B cell (primary cell): ENCODE measurements at regions not wholly inside any gene's neighbourhood (a gene's known extent, or its start where the extent isn't known, plus 50 kb on each side); places are given as distances from the start of the nearest gene placed in this dataset.

Experiments used
- ATAC-seq: fragments of 200-7000 bp; cut with Tn5 transposase; one replicate; pipeline ENCODE4 v1.10.0; 2021; ENCODE audit warnings: low read depth, mild to moderate bottlenecking, moderate number of reproducible peaks, moderate library complexity
- CTCF ChIA-PET: fragments of 350-600 bp; sonication (Branson Sonifier 250); formaldehyde crosslinking; loops from one replicate; lab custom pipeline; 2021; ENCODE audit warnings: antibody characterized with exemption, inconsistent platforms; lab: Charles Lee
- POLR2A ChIA-PET: fragments of 350-600 bp; sonication (Branson Sonifier 250); formaldehyde crosslinking; loops from one replicate; lab custom pipeline; 2021; ENCODE audit warnings: antibody characterized with exemption; lab: Charles Lee
- DNase-seq: peaks from one replicate; pipeline ENCODE4 v3.0.0; 2013
- H2AFZ ChIP-seq: 2 replicates; pipeline ENCODE4 v1.6.1; 2012; ENCODE audit warnings: mild to moderate bottlenecking, low read depth, low read length; ENCODE audit not compliant: insufficient read depth, poor library complexity, severe bottlenecking
- H3K27ac ChIP-seq, 2 donors: 1 replicate in 1 of 2; 2 replicates in 1 of 2; pipeline ENCODE4 v1.5.1; 2012 to 2013; ENCODE audit warnings: low read length in 2 of 2, mild to moderate bottlenecking in 2 of 2, moderate library complexity in 1 of 2
- H3K27me3 ChIP-seq, 4 experiments: fragments of 200-600 bp in 1 of 4; sonication (generic) in 1 of 4; replicated peaks in 1 of 4; 1 replicate in 2 of 4; 2 replicates in 2 of 4; pipeline versions ENCODE4 v1.6.1 to v1.7.0; 2013 to 2016; ENCODE audit warnings: low read length in 3 of 4, mild to moderate bottlenecking in 2 of 4, mixed read lengths in 1 of 4, moderate library complexity in 1 of 4; ENCODE audit not compliant: insufficient read depth in 4 of 4, control insufficient read depth in 3 of 4; ENCODE audit errors: control extremely low read depth in 1 of 4
- H3K36me3 ChIP-seq, 2 experiments: replicated peaks in 1 of 2; 1 replicate in 1 of 2; 2 replicates in 1 of 2; pipeline versions ENCODE4 v1.6.1 to v1.7.1; 2013; ENCODE audit warnings: low read length in 1 of 2; ENCODE audit not compliant: insufficient read depth in 2 of 2, control insufficient read depth in 1 of 2; ENCODE audit errors: control extremely low read depth in 1 of 2, extremely low read depth in 1 of 2
- H3K4me1 ChIP-seq, 2 donors: fragments of 200-600 bp in 1 of 2; sonication (generic) in 1 of 2; 1 replicate in 1 of 2; 2 replicates in 1 of 2; pipeline versions ENCODE4 v1.5.1 to v1.6.1; 2013 to 2017; ENCODE audit warnings: low read length in 2 of 2; ENCODE audit not compliant: control insufficient read depth in 2 of 2, insufficient read depth in 2 of 2
- H3K4me2 ChIP-seq: replicated peaks from 2 replicates; pipeline ENCODE3; 2012; ENCODE audit warnings: mild to moderate bottlenecking, low read depth, low read length; ENCODE audit not compliant: poor library complexity, severe bottlenecking
- H3K4me3 ChIP-seq, 5 experiments: fragments of 200-600 bp in 1 of 5; sonication (generic) in 1 of 5; 1 replicate in 3 of 5; 2 replicates in 2 of 5; pipeline versions ENCODE4 v1.5.1 to v1.7.0; 2011 to 2016; ENCODE audit warnings: low read length in 4 of 5, mild to moderate bottlenecking in 4 of 5, low read depth in 2 of 5, control low read depth in 1 of 5, moderate library complexity in 1 of 5; ENCODE audit not compliant: insufficient read depth in 1 of 5; ENCODE audit errors: control extremely low read depth in 1 of 5, extremely low read depth in 1 of 5
- H3K79me2 ChIP-seq: fragments of 200-600 bp; sonication (generic); one replicate; pipeline ENCODE4 v1.6.0; 2016; ENCODE audit warnings: low read length; ENCODE audit not compliant: control insufficient read depth, insufficient read depth
- H3K9ac ChIP-seq: fragments of 200-600 bp; sonication (generic); 2 replicates; pipeline ENCODE4 v1.6.1; 2017; ENCODE audit warnings: mild to moderate bottlenecking, low read length, moderate library complexity
- H3K9me3 ChIP-seq, 3 donors: one replicate each; pipeline versions ENCODE4 v1.6.1 to v1.7.1; 2013; ENCODE audit warnings: low read length in 2 of 3; ENCODE audit not compliant: control insufficient read depth in 2 of 3, insufficient read depth in 1 of 3; ENCODE audit errors: control extremely low read depth in 1 of 3
- H4K20me1 ChIP-seq: 2 replicates; pipeline ENCODE4 v1.6.0; 2012; ENCODE audit warnings: mild to moderate bottlenecking, low read length; ENCODE audit not compliant: insufficient read depth, control insufficient read depth, poor library complexity, severe bottlenecking
- H3K27ac Mint-ChIP-seq: one replicate; pipeline ENCODE4 v1.8.0; 2021; ENCODE audit warnings: mixed read lengths
- H3K27me3 Mint-ChIP-seq: one replicate; pipeline ENCODE4 v1.8.0; 2021; ENCODE audit warnings: mixed read lengths
- H3K4me1 Mint-ChIP-seq: one replicate; pipeline ENCODE4 v1.8.0; 2021; ENCODE audit warnings: mixed read lengths
- H3K4me3 Mint-ChIP-seq: one replicate; pipeline ENCODE4 v1.8.0; 2021; ENCODE audit warnings: mixed read lengths
- H3K9me3 Mint-ChIP-seq: one replicate; pipeline ENCODE4 v1.8.0; 2022; ENCODE audit warnings: mixed read lengths; ENCODE audit not compliant: insufficient read depth
- EZH2 ChIP-seq: IDR thresholded peaks from 2 replicates; pipeline ENCODE4 v1.6.1; 2012; ENCODE audit warnings: borderline replicate concordance, low read depth, mild to moderate bottlenecking, moderate library complexity, low read length; ENCODE audit not compliant: insufficient read depth, poor library complexity, severe bottlenecking
- WGBS: methylation state at CpG from one replicate; pipeline ENCODE4 v1.1.5; 2013; ENCODE audit warnings: missing lambda C conversion rate; ENCODE audit not compliant: insufficient coverage; 5-methylcytosine and 5-hydroxymethylcytosine counted together
- intact Hi-C: fragments of 100-400 bp; cut with micrococcal nuclease; formaldehyde crosslinking; loops from one replicate; pipeline ENCODE4 v1.10.0; 2022
- TF ChIP-seq, protein P1 (sequence below): fragments of 200-600 bp; IDR thresholded peaks from one replicate; pipeline ENCODE4 v1.8.0; 2022; ENCODE audit warnings: antibody characterized with exemption, mild to moderate bottlenecking

- ATAC-seq, result no peak
- H3K27ac Mint-ChIP-seq, result no peak overlapping the region
- no peaks in the 10 kb centered on the region for H3K9me3 Mint-ChIP-seq
- POLR2A ChIA-PET, result no interaction called here
- Histone ChIP-seq H3K9ac (no peak overlapping the region), H2AFZ (no peak overlapping the region), H3K4me2 (no peak overlapping the region), H4K20me1 (no peaks in the 10 kb centered on the region), H3K36me3 (no peaks in the 10 kb centered on the region), H3K4me1 (no peaks in the 10 kb centered on the region), H3K79me2 (no peaks in the 10 kb centered on the region), H3K9me3 (no peaks in the 10 kb centered on the region), H3K27ac (no peak overlapping the region), H3K27me3 (no peaks in the 10 kb centered on the region), H3K4me3 (no peak overlapping the region)
- no peaks in the 10 kb centered on the region for H3K27me3 Mint-ChIP-seq
- DNase-seq, result no peak
- intact Hi-C loops, result no loop called here
- no peak overlapping the region for H3K4me3 Mint-ChIP-seq
- 100% methylated on average over 1 of the region's 6 CpGs for WGBS
- H3K4me1 Mint-ChIP-seq, result no peaks in the 10 kb centered on the region
- no peak for TF ChIP-seq EZH2
- TF ChIP-seq, protein P1, sequence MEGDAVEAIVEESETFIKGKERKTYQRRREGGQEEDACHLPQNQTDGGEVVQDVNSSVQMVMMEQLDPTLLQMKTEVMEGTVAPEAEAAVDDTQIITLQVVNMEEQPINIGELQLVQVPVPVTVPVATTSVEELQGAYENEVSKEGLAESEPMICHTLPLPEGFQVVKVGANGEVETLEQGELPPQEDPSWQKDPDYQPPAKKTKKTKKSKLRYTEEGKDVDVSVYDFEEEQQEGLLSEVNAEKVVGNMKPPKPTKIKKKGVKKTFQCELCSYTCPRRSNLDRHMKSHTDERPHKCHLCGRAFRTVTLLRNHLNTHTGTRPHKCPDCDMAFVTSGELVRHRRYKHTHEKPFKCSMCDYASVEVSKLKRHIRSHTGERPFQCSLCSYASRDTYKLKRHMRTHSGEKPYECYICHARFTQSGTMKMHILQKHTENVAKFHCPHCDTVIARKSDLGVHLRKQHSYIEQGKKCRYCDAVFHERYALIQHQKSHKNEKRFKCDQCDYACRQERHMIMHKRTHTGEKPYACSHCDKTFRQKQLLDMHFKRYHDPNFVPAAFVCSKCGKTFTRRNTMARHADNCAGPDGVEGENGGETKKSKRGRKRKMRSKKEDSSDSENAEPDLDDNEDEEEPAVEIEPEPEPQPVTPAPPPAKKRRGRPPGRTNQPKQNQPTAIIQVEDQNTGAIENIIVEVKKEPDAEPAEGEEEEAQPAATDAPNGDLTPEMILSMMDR, result no peak
- CTCF ChIA-PET, result no interaction called here
Measured at GRCh38 chr6:128696691-128697689, 176.6 kb upstream of the PTPRK start.

DNA sequence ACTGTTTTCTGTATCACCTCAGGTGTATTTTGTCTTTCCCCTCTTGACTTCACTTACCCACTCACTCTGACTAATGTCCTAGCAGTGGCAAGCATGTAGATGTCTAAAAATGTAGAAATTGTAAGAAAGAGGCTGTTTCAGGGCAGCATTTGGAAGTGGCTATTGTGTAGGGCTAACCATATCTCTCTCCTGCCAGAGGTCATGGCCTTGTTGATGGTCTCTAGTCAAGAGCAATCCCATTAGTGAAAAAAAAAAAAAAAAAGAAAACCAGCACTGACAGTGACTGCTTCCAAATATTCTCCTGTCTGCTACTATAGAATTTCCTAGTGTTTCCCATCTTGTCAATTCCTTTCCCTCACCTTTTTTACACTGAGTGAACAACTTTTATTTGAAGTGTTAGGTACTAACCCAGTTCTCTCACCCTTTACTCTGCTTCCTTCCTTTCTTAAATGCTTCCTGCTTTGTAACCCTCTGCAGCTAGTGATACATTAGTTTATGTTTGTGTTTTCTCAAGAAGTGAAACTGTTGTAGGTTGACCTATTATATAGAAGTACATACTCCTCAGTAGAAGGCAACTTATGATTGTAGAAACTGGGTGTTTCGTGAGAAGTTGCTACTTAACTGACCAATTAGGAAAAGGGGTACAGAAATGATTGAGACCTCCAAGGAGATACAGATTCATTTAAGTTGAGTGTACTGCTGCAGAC is 174.1 kb upstream of the PTPRK start:
- no peak overlapping the region for H3K9ac ChIP-seq
- POLR2A ChIA-PET, result no interaction called here
- WGBS, result no CpG with 5 or more reads among the region's 1 CpG
- TF ChIP-seq EZH2, result no peak
- no peak overlapping the region for H3K4me3 ChIP-seq
- no peaks in the 10 kb centered on the region for H3K4me1 Mint-ChIP-seq
- no peaks in the 10 kb centered on the region for H4K20me1 ChIP-seq
- intact Hi-C loops, result no loop called here
- H3K27me3 ChIP-seq, result no peaks in the 10 kb centered on the region
- no peak overlapping the region for H3K4me2 ChIP-seq
- DNase-seq (no peak), ATAC-seq (no peak)
- no peaks in the 10 kb centered on the region for H3K36me3 ChIP-seq
- no peaks in the 10 kb centered on the region for H3K4me1 ChIP-seq
- CTCF ChIA-PET, result no interaction called here
- H3K79me2 ChIP-seq, result no peaks in the 10 kb centered on the region
- H3K9me3 Mint-ChIP-seq, result no peaks in the 10 kb centered on the region
- no peaks in the 10 kb centered on the region for H3K9me3 ChIP-seq
- no peak overlapping the region for H3K4me3 Mint-ChIP-seq
- no peak overlapping the region for H3K27ac Mint-ChIP-seq
- H2AFZ ChIP-seq, result no peak overlapping the region
- H3K27me3 Mint-ChIP-seq, result no peaks in the 10 kb centered on the region
- no peak overlapping the region for H3K27ac ChIP-seq
